ENCODE measurements at regions not wholly inside any gene's neighbourhood (a gene's known extent, or its start where the extent isn't known, plus 50 kb on each side); places are given as distances from the start of the nearest gene placed in this dataset.

- no peak for DNase-seq (ENCODE audit: low spot score)
- no peak overlapping the region for H3K27ac ChIP-seq (ENCODE audit: low read depth in 1 of 2, low read length in 2 of 2)
- H3K9ac ChIP-seq (ENCODE audit: low read depth in 1 of 2, low read length in 2 of 2) = no peak overlapping the region
- TF ChIP-seq YY1 (IDR thresholded peaks at IDR 0.05) = no peak
- no peak for TF ChIP-seq NR2F2 (IDR thresholded peaks at IDR 0.05)
- TF ChIP-seq FOXA1 (IDR thresholded peaks at IDR 0.05) = no peak
- no peak for TF ChIP-seq HNF4G (IDR thresholded peaks at IDR 0.05)
- TF ChIP-seq CTCF (IDR thresholded peaks at IDR 0.05; ENCODE audit: low read depth, low read length, missing input control) = no peak
- TF ChIP-seq TAF1 (conservative IDR thresholded peaks at IDR 0.05) = no peak
- TF ChIP-seq JUND (IDR thresholded peaks at IDR 0.05) = no peak
- TF ChIP-seq, protein P1, sequence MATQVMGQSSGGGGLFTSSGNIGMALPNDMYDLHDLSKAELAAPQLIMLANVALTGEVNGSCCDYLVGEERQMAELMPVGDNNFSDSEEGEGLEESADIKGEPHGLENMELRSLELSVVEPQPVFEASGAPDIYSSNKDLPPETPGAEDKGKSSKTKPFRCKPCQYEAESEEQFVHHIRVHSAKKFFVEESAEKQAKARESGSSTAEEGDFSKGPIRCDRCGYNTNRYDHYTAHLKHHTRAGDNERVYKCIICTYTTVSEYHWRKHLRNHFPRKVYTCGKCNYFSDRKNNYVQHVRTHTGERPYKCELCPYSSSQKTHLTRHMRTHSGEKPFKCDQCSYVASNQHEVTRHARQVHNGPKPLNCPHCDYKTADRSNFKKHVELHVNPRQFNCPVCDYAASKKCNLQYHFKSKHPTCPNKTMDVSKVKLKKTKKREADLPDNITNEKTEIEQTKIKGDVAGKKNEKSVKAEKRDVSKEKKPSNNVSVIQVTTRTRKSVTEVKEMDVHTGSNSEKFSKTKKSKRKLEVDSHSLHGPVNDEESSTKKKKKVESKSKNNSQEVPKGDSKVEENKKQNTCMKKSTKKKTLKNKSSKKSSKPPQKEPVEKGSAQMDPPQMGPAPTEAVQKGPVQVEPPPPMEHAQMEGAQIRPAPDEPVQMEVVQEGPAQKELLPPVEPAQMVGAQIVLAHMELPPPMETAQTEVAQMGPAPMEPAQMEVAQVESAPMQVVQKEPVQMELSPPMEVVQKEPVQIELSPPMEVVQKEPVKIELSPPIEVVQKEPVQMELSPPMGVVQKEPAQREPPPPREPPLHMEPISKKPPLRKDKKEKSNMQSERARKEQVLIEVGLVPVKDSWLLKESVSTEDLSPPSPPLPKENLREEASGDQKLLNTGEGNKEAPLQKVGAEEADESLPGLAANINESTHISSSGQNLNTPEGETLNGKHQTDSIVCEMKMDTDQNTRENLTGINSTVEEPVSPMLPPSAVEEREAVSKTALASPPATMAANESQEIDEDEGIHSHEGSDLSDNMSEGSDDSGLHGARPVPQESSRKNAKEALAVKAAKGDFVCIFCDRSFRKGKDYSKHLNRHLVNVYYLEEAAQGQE (IDR thresholded peaks at IDR 0.05) = no peak
- TF ChIP-seq GABPA (IDR thresholded peaks at IDR 0.05 in 1 of 2, conservative IDR thresholded peaks at IDR 0.05 in 1 of 2) = no peak
- TF ChIP-seq, protein P2, sequence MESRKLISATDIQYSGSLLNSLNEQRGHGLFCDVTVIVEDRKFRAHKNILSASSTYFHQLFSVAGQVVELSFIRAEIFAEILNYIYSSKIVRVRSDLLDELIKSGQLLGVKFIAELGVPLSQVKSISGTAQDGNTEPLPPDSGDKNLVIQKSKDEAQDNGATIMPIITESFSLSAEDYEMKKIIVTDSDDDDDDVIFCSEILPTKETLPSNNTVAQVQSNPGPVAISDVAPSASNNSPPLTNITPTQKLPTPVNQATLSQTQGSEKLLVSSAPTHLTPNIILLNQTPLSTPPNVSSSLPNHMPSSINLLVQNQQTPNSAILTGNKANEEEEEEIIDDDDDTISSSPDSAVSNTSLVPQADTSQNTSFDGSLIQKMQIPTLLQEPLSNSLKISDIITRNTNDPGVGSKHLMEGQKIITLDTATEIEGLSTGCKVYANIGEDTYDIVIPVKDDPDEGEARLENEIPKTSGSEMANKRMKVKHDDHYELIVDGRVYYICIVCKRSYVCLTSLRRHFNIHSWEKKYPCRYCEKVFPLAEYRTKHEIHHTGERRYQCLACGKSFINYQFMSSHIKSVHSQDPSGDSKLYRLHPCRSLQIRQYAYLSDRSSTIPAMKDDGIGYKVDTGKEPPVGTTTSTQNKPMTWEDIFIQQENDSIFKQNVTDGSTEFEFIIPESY (IDR thresholded peaks at IDR 0.05) = no peak
- no peak for TF ChIP-seq RXRA (IDR thresholded peaks at IDR 0.05)
- no peak for TF ChIP-seq FOXA2 (IDR thresholded peaks at IDR 0.05)
- TF ChIP-seq EGR1 (IDR thresholded peaks at IDR 0.05; ENCODE audit: low read depth in 2 of 2) = no peak
- TF ChIP-seq SP1 (IDR thresholded peaks at IDR 0.05) = no peak
- no peak for TF ChIP-seq RAD21 (IDR thresholded peaks at IDR 0.05)
- TF ChIP-seq, protein P3, sequence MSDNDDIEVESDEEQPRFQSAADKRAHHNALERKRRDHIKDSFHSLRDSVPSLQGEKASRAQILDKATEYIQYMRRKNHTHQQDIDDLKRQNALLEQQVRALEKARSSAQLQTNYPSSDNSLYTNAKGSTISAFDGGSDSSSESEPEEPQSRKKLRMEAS (IDR thresholded peaks at IDR 0.05) = no peak
- TF ChIP-seq ATF3 (IDR thresholded peaks at IDR 0.05) = no peak
- TF ChIP-seq HNF4A (conservative IDR thresholded peaks at IDR 0.05) = no peak
- no peaks in the 10 kb centered on the region for H3K9me3 ChIP-seq (ENCODE audit: control insufficient read depth in 4 of 4, low read length in 3 of 4)
- no peaks in the 10 kb centered on the region for H3K36me3 ChIP-seq (ENCODE audit: control insufficient read depth in 4 of 4, insufficient read depth in 3 of 4, low read depth in 1 of 4, low read length in 3 of 4)
- WGBS = 70% methylated on average over 1 of the region's 1 CpG
- no peak overlapping the region for H3K4me3 ChIP-seq (ENCODE audit: low read depth in 1 of 3, low read length in 3 of 3)
- H3K27me3 ChIP-seq (ENCODE audit: control insufficient read depth in 4 of 4, insufficient read depth in 4 of 4, low read length in 3 of 4) = peaks cover 0 to 2% (median 0%) of the 10 kb centered on the region in 4 donors
- no peaks in the 10 kb centered on the region for H3K4me1 ChIP-seq (ENCODE audit: control insufficient read depth in 4 of 4, insufficient read depth in 4 of 4, low read length in 3 of 4)
Measured at GRCh38 chrX:42988700-42989099, 210.7 kb upstream of the PPP1R2C start.

Data from liver (tissue), 8 donors.